HCT116 (cell line): ENCODE measurements at regions not wholly inside any gene's neighbourhood (a gene's known extent, or its start where the extent isn't known, plus 50 kb on each side); places are given as distances from the start of the nearest gene placed in this dataset.

ENCODE experiments used
- ATAC-seq: fragments of 200-7000 bp; cut with Tn5 transposase; 2 replicates; pipeline ENCODE4 v1.9.1; 2020; ENCODE audit warnings: mild to moderate bottlenecking, moderate library complexity
- BruUV-seq: library from RNA; stranded (reverse); fragments of 400-500 nt; replicated peaks from 2 replicates; lab custom pipeline; 2021; lab: Mats Ljungman, UMichigan
- CTCF ChIA-PET: fragments of 300-600 bp; sonication (Branson Sonifier 250); formaldehyde crosslinking; loops from one replicate; lab custom pipeline; 2021; ENCODE audit warnings: antibody characterized with exemption; lab: Charles Lee
- POLR2A ChIA-PET: fragments of 300-600, 350-600 bp; sonication (Branson Sonifier 250); formaldehyde crosslinking; loops from one replicate; lab custom pipeline; 2021; ENCODE audit warnings: antibody characterized with exemption; lab: Charles Lee
- RAD21 ChIA-PET, 2 experiments: fragments of 300-600 bp; sonication (Branson Sonifier 250); formaldehyde crosslinking; loops; one replicate each; lab custom pipeline; 2023; ENCODE audit warnings: low total read pairs in 2 of 2; ENCODE audit not compliant: uncharacterized antibody in 2 of 2, unreplicated experiment in 2 of 2, low non-redundant PET in 1 of 2; lab: Charles Lee
- DNase-seq: peaks from one replicate; pipeline ENCODE4 v3.0.0-alpha.2; 2010; ENCODE audit warnings: low read depth, low spot score
- H2AFZ ChIP-seq: fragments of 200-600 bp; shearing (Covaris generic), sonication (generic); 2 replicates; pipeline ENCODE4 v1.6.1; 2017; ENCODE audit warnings: low read depth, mixed run types, mixed read lengths, antibody characterized with exemption, low read length; ENCODE audit not compliant: poor library complexity, severe bottlenecking
- H3K27ac ChIP-seq: 2 replicates; pipeline ENCODE4 v1.5.1; 2012; ENCODE audit warnings: low read depth, low read length
- H3K27me3 ChIP-seq: fragments of 200-600 bp; sonication (generic); 2 replicates; pipeline ENCODE4 v1.6.1; 2016; ENCODE audit warnings: mixed run types, low read length, mixed read lengths; ENCODE audit not compliant: insufficient read depth
- H3K36me3 ChIP-seq, 2 experiments: fragments of 200-500 bp in 1 of 2; fragments of 200-600 bp in 1 of 2; sonication (Bioruptor generic) in 1 of 2; sonication (generic) in 1 of 2; 2 replicates each; pipeline versions ENCODE4 v1.5.1 to v1.6.1; 2014 to 2016; ENCODE audit warnings: low read length in 2 of 2, inconsistent platforms in 1 of 2, mixed read lengths in 1 of 2, mixed run types in 1 of 2; ENCODE audit not compliant: insufficient read depth in 2 of 2, control insufficient read depth in 1 of 2
- H3K4me1 ChIP-seq, 2 experiments: fragments of 200-600 bp in 1 of 2; sonication (generic) in 1 of 2; 2 replicates each; pipeline versions ENCODE4 v1.5.1 to v1.6.1; 2012 to 2017; ENCODE audit warnings: low read length in 2 of 2, inconsistent platforms in 1 of 2, mild to moderate bottlenecking in 1 of 2, mixed read lengths in 1 of 2, mixed run types in 1 of 2, moderate library complexity in 1 of 2; ENCODE audit not compliant: insufficient read depth in 2 of 2, control insufficient read depth in 1 of 2
- H3K4me2 ChIP-seq: fragments of 200-600 bp; sonication (generic); 2 replicates; pipeline ENCODE4 v1.6.1; 2017; ENCODE audit warnings: mixed run types, low read length, mixed read lengths
- H3K4me3 ChIP-seq, 2 experiments: fragments of 200-600 bp in 1 of 2; sonication (generic) in 1 of 2; replicated peaks in 1 of 2; 2 replicates each; pipeline ENCODE4 v1.5.1; 2011 to 2016; ENCODE audit warnings: low read length in 2 of 2, control low read depth in 1 of 2, low read depth in 1 of 2, mild to moderate bottlenecking in 1 of 2, mixed read lengths in 1 of 2, mixed run types in 1 of 2
- H3K79me2 ChIP-seq: fragments of 200-600 bp; sonication (generic); 2 replicates; pipeline ENCODE4 v1.6.1; 2017; ENCODE audit warnings: mild to moderate bottlenecking, mixed run types, low read length, moderate library complexity, mixed read lengths; ENCODE audit not compliant: insufficient read depth
- H3K9ac ChIP-seq: fragments of 200-600 bp; sonication (generic); 2 replicates; pipeline ENCODE4 v1.6.1; 2016; ENCODE audit warnings: low read length, mixed read lengths
- H3K9me2 ChIP-seq: fragments of 200-600 bp; sonication (generic), shearing (Covaris generic); 2 replicates; pipeline ENCODE4 v1.6.1; 2017; ENCODE audit warnings: mixed run types, mild to moderate bottlenecking, moderate library complexity; ENCODE audit not compliant: insufficient read depth
- H3K9me3 ChIP-seq, 2 experiments: fragments of 200-500 bp in 1 of 2; fragments of 200-600 bp in 1 of 2; sonication (Bioruptor generic) in 1 of 2; sonication (generic) in 1 of 2; 2 replicates each; pipeline ENCODE4 v1.6.1; 2014 to 2017; ENCODE audit warnings: low read length in 2 of 2, mixed read lengths in 2 of 2, inconsistent platforms in 1 of 2, low read depth in 1 of 2, mild to moderate bottlenecking in 1 of 2, mixed run types in 1 of 2, moderate library complexity in 1 of 2; ENCODE audit not compliant: control insufficient read depth in 1 of 2, insufficient read depth in 1 of 2
- H4K20me1 ChIP-seq: fragments of 200-600 bp; sonication (generic), shearing (Covaris generic); 2 replicates; pipeline ENCODE4 v1.6.1; 2017; ENCODE audit warnings: mixed run types, mild to moderate bottlenecking, moderate library complexity; ENCODE audit not compliant: insufficient read depth
- EGR1 ChIP-seq: IDR thresholded peaks from 2 replicates; pipeline ENCODE4 v1.6.1; 2012; ENCODE audit warnings: low read depth
- ELF1 ChIP-seq: IDR thresholded peaks from 2 replicates; pipeline ENCODE4 v1.6.1; 2012; ENCODE audit warnings: low read depth, borderline replicate concordance
- EZH2 ChIP-seq: fragments of 200-600 bp; sonication (generic); IDR thresholded peaks from 2 replicates; pipeline ENCODE4 v1.6.1; 2017; ENCODE audit warnings: antibody characterized with exemption, mixed run types
- EZH2phosphoT487 ChIP-seq: fragments of 200-600 bp; IDR thresholded peaks from 2 replicates; pipeline ENCODE4 v1.6.1; 2018; ENCODE audit warnings: antibody characterized with exemption, borderline replicate concordance
- FOSL1 ChIP-seq: IDR thresholded peaks from 2 replicates; pipeline ENCODE4 v1.6.1; 2012; ENCODE audit warnings: low read depth
- MAX ChIP-seq: IDR thresholded peaks from 2 replicates; pipeline ENCODE4 v1.6.1; 2012
- POLR2A ChIP-seq: IDR thresholded peaks from 2 replicates; pipeline ENCODE4 v1.7.0; 2011; ENCODE audit warnings: borderline replicate concordance; ENCODE audit not compliant: insufficient read depth, insufficient read length; ENCODE audit errors: extremely low read depth
- REST ChIP-seq: IDR thresholded peaks from 2 replicates; pipeline ENCODE4 v1.6.1; 2012; ENCODE audit warnings: low read depth
- SIN3A ChIP-seq: IDR thresholded peaks from 2 replicates; pipeline ENCODE4 v1.6.1; 2012; ENCODE audit warnings: low read depth
- SRF ChIP-seq: IDR thresholded peaks from 2 replicates; pipeline ENCODE4 v1.6.1; 2012; ENCODE audit warnings: low read depth
- YY1 ChIP-seq: IDR thresholded peaks from 2 replicates; pipeline ENCODE4 v1.6.1; 2011; ENCODE audit warnings: low read length, low read depth, moderate library complexity, mild to moderate bottlenecking; ENCODE audit not compliant: insufficient replicate concordance; ENCODE audit errors: extremely low read depth
- ZNF274 ChIP-seq: fragments of 200-500 bp; sonication (Bioruptor generic); IDR thresholded peaks from 2 replicates; pipeline ENCODE4 v1.6.1; 2014; ENCODE audit warnings: mild to moderate bottlenecking, low read depth, low read length, inconsistent platforms
- intact Hi-C: fragments of 100-400 bp; cut with micrococcal nuclease; formaldehyde crosslinking; loops from 2 replicates; pipeline ENCODE4 v1.10.0; 2022
- TF ChIP-seq, protein P1 (sequence below): IDR thresholded peaks from 2 replicates; pipeline ENCODE4 v1.6.1; 2012

GRCh38 chr1:4089421-4090175, 189.5 kb upstream of the C1orf174 start:
- CTCF ChIA-PET = no interaction called here
- no peaks in the 10 kb centered on the region for H3K36me3 ChIP-seq

DNA sequence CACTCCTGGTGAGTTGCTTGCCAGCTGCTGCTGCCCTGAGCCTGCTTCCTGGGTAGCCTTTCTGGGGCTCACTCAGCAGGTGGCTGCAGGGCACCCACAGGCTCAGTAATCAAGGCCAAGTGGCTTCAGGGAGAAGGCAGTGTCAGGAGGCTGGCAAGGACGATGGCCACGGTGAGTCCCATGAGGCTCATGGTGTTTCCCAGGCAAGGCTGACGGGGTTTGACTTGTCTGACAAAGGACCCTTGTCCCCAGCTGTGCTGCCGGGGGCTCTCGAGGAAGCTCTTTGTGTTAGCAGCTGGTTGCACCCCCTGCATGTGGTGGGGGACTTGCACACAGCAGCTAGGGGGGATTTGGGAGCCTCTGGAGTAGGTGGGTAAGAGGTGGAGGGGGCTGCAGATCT, 190.5 kb upstream of the C1orf174 start:
- DNase-seq (no peak), ATAC-seq (no peak)
- no peak overlapping the region for H3K27ac ChIP-seq
- no peak for TF ChIP-seq SIN3A
- TF ChIP-seq, protein P1, sequence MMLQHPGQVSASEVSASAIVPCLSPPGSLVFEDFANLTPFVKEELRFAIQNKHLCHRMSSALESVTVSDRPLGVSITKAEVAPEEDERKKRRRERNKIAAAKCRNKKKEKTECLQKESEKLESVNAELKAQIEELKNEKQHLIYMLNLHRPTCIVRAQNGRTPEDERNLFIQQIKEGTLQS = no peak
- TF ChIP-seq EGR1 = no peak
- no peak for TF ChIP-seq ELF1
- no peak for TF ChIP-seq ZNF274
- no peak for TF ChIP-seq REST
- no peak for TF ChIP-seq EZH2phosphoT487
- no peak for TF ChIP-seq EZH2
- H3K27me3 ChIP-seq = peaks cover 5% of the 10 kb centered on the region; the same call in 1 of the 2 replicates
- H3K36me3 ChIP-seq = no peaks in the 10 kb centered on the region
- no peak overlapping the region for H2AFZ ChIP-seq
- POLR2A ChIA-PET = no interaction called here
- no peaks in the 10 kb centered on the region for H3K79me2 ChIP-seq
- H3K4me1 ChIP-seq = no peaks in the 10 kb centered on the region
- RAD21 ChIA-PET = no interaction called here
- H3K4me3 ChIP-seq = no peak overlapping the region
- no peaks in the 10 kb centered on the region for H3K9me3 ChIP-seq
- no TSS peak for BruUV-seq
- no peak overlapping the region for H3K4me2 ChIP-seq
- CTCF ChIA-PET = no interaction called here
- H3K9me2 ChIP-seq = no peaks in the 10 kb centered on the region
- intact Hi-C loops = no loop called here
- H3K9ac ChIP-seq = no peak overlapping the region
- H4K20me1 ChIP-seq = no peaks in the 10 kb centered on the region

More at GRCh38 chr1:4089421-4090175, 189.5 kb upstream of the C1orf174 start:
- no TSS peak for BruUV-seq
- Histone ChIP-seq H4K20me1 (no peaks in the 10 kb centered on the region), H3K9me3 (no peaks in the 10 kb centered on the region), H3K27me3 (peaks cover 9% of the 10 kb centered on the region; the same call in 1 of the 2 replicates), H3K79me2 (no peaks in the 10 kb centered on the region), H3K4me3 (no peak overlapping the region), H3K9me2 (no peaks in the 10 kb centered on the region), H3K27ac (no peak overlapping the region), H2AFZ (no peak overlapping the region), H3K9ac (no peak overlapping the region), H3K4me2 (no peak overlapping the region), H3K4me1 (no peaks in the 10 kb centered on the region)
- intact Hi-C loops = no loop called here
- TF ChIP-seq, protein P1 = no peak
- no peak for TF ChIP-seq EZH2
- no peak for TF ChIP-seq YY1
- no peak for TF ChIP-seq POLR2A
- TF ChIP-seq MAX = no peak
- no peak for TF ChIP-seq FOSL1
- TF ChIP-seq SRF = no peak
- DNase-seq (no peak), ATAC-seq (no peak)
- ChIA-PET POLR2A (no interaction called here), RAD21 (no interaction called here)
